SU-DHL-6 (cell line): ENCODE measurements at regions not wholly inside any gene's neighbourhood (a gene's known extent, or its start where the extent isn't known, plus 50 kb on each side); places are given as distances from the start of the nearest gene placed in this dataset.
"Not testable (repeated sequence)": the region's sequence is repeated elsewhere in the genome, so short reads cannot be mapped to it uniquely, and the experiment has no call there.

Experiments
- H2AFZ ChIP-seq: fragments of 200-600 bp; sonication (generic); 2 replicates; pipeline ENCODE4 v1.6.1; 2014; ENCODE audit warnings: low read depth, mild to moderate bottlenecking, moderate library complexity, mixed read lengths, antibody characterized with exemption, low read length; ENCODE audit not compliant: severe bottlenecking
- H3F3A ChIP-seq: fragments of 200-600 bp; shearing (Covaris generic); 2 replicates; pipeline ENCODE4 v1.6.0; 2016; ENCODE audit warnings: antibody characterized with exemption, mild to moderate bottlenecking; ENCODE audit not compliant: insufficient read depth
- H3K27ac ChIP-seq: fragments of 200-600 bp; sonication (generic); 2 replicates; pipeline ENCODE4 v1.5.1; 2016; ENCODE audit warnings: low read depth, mild to moderate bottlenecking, low read length, moderate library complexity, mixed read lengths
- H3K27me3 ChIP-seq: fragments of 200-600 bp; sonication (generic), shearing (Covaris generic); 2 replicates; pipeline ENCODE4 v1.6.0; 2014; ENCODE audit warnings: mild to moderate bottlenecking, low read length
- H3K36me3 ChIP-seq: fragments of 200-600 bp; sonication (generic); 2 replicates; pipeline ENCODE4 v1.6.1; 2014; ENCODE audit warnings: mild to moderate bottlenecking, low read length, mixed read lengths
- H3K4me2 ChIP-seq: fragments of 300-600, 200-600 bp; shearing (Covaris generic), sonication (generic); 2 replicates; pipeline ENCODE4 v1.6.0; 2014; ENCODE audit warnings: low read length, low read depth, mild to moderate bottlenecking; ENCODE audit not compliant: poor library complexity, severe bottlenecking
- H3K4me3 ChIP-seq: fragments of 200-600 bp; sonication (generic); 2 replicates; pipeline ENCODE4 v1.5.1; 2014; ENCODE audit warnings: antibody characterized with exemption, low read length, mild to moderate bottlenecking, mixed read lengths; ENCODE audit not compliant: insufficient read depth, poor library complexity, severe bottlenecking
- H3K79me2 ChIP-seq: fragments of 200-600 bp; sonication (generic); 2 replicates; pipeline ENCODE4 v1.6.1; 2014; ENCODE audit warnings: mild to moderate bottlenecking, low read length, moderate library complexity; ENCODE audit not compliant: insufficient read depth
- H3K9ac ChIP-seq: fragments of 200-600 bp; sonication (generic); 2 replicates; pipeline ENCODE4 v1.7.0; 2014; ENCODE audit warnings: mild to moderate bottlenecking, low read length
- H3K9me2 ChIP-seq: fragments of 200-600 bp; sonication (generic); replicated peaks from 2 replicates; pipeline ENCODE4 v1.6.1; 2014; ENCODE audit warnings: low read length; ENCODE audit not compliant: insufficient read depth
- H3K9me3 ChIP-seq: fragments of 200-600 bp; sonication (generic); 2 replicates; pipeline ENCODE4 v1.6.1; 2014; ENCODE audit warnings: low read length, mixed read lengths; ENCODE audit not compliant: insufficient read depth
- H4K20me1 ChIP-seq: fragments of 200-600 bp; sonication (generic); 2 replicates; pipeline ENCODE4 v1.6.1; 2014; ENCODE audit warnings: low read depth, mild to moderate bottlenecking, antibody characterized with exemption, low read length, moderate library complexity, mixed read lengths
- CTCF ChIP-seq: fragments of 200-600 bp; sonication (generic); IDR thresholded peaks from one replicate; pipeline ENCODE4 v1.5.1; 2017; ENCODE audit warnings: antibody characterized with exemption, mild to moderate bottlenecking, low read length, moderate library complexity; ENCODE audit not compliant: insufficient read depth, poor library complexity, severe bottlenecking
- EZH2phosphoT487 ChIP-seq: fragments of 200-600 bp; sonication (generic), shearing (Covaris generic); conservative IDR thresholded peaks from 2 replicates; pipeline ENCODE4 v1.6.1; 2018; ENCODE audit warnings: mild to moderate bottlenecking, antibody characterized with exemption, low read length, moderate library complexity, mixed read lengths

GRCh38 chr13:80497439-80497838 lies 156.5 kb upstream of the SPRY2 start:
- Histone ChIP-seq H3K4me3 (no peak overlapping the region), H3K27ac (no peak overlapping the region), H2AFZ (no peak overlapping the region), H3K79me2 (no peaks in the 10 kb centered on the region), H3K27me3 (no peaks in the 10 kb centered on the region), H3K4me2 (no peak overlapping the region), H3K36me3 (no peaks in the 10 kb centered on the region), H4K20me1 (no peaks in the 10 kb centered on the region), H3F3A (no peaks in the 10 kb centered on the region), H3K9ac (no peak overlapping the region), H3K9me3 (no peaks in the 10 kb centered on the region), H3K9me2 (no peaks in the 10 kb centered on the region)
- TF ChIP-seq EZH2phosphoT487 = no peak
- TF ChIP-seq CTCF = no peak

GRCh38 chr13:80496721-80497397 lies 155.9 kb upstream of the SPRY2 start:
- Histone ChIP-seq H3K9ac (no peak overlapping the region), H3K4me3 (no peak overlapping the region), H3K9me2 (no peaks in the 10 kb centered on the region), H3K79me2 (no peaks in the 10 kb centered on the region), H3K9me3 (no peaks in the 10 kb centered on the region), H3K27me3 (no peaks in the 10 kb centered on the region), H2AFZ (no peak overlapping the region), H3K4me2 (no peak overlapping the region), H3K36me3 (no peaks in the 10 kb centered on the region), H3K27ac (no peak overlapping the region), H3F3A (no peaks in the 10 kb centered on the region), H4K20me1 (no peaks in the 10 kb centered on the region)
- TF ChIP-seq CTCF (no peak), EZH2phosphoT487 (no peak)

GRCh38 chr13:80490491-80490943 lies 149.6 kb upstream of the SPRY2 start:
- not testable (repeated sequence) for H3K79me2 ChIP-seq, H3K4me3 ChIP-seq, H3K27me3 ChIP-seq, H4K20me1 ChIP-seq, H3F3A ChIP-seq, H3K27ac ChIP-seq, H2AFZ ChIP-seq, H3K36me3 ChIP-seq, H3K9me3 ChIP-seq, H3K9me2 ChIP-seq, H3K4me2 ChIP-seq, H3K9ac ChIP-seq

GRCh38 chr13:80486402-80486801 lies 145.5 kb upstream of the SPRY2 start:
- no peak overlapping the region for H3K4me2 ChIP-seq
- no peak overlapping the region for H2AFZ ChIP-seq
- no peak for TF ChIP-seq CTCF
- no peak for TF ChIP-seq EZH2phosphoT487
- H3K36me3 ChIP-seq = no peaks in the 10 kb centered on the region
- H3K27me3 ChIP-seq = no peaks in the 10 kb centered on the region
- no peaks in the 10 kb centered on the region for H3K79me2 ChIP-seq
- no peaks in the 10 kb centered on the region for H3K9me3 ChIP-seq
- no peaks in the 10 kb centered on the region for H4K20me1 ChIP-seq
- H3K27ac ChIP-seq = no peak overlapping the region
- H3K9me2 ChIP-seq = no peaks in the 10 kb centered on the region; the same call in 1 of the 2 replicates
- H3K4me3 ChIP-seq = no peak overlapping the region
- H3K9ac ChIP-seq = no peak overlapping the region
- no peaks in the 10 kb centered on the region for H3F3A ChIP-seq
